HG03432 (cell line): ENCODE measurements at regions not wholly inside any gene's neighbourhood (a gene's known extent, or its start where the extent isn't known, plus 50 kb on each side); places are given as distances from the start of the nearest gene placed in this dataset.

Experiments used
- ATAC-seq: cut with Tn5 transposase; IDR thresholded peaks from one replicate; pipeline ENCODE4 v1.9.1; 2021; ENCODE audit warnings: mild to moderate bottlenecking, moderate library complexity; ENCODE audit not compliant: unreplicated experiment

DNA sequence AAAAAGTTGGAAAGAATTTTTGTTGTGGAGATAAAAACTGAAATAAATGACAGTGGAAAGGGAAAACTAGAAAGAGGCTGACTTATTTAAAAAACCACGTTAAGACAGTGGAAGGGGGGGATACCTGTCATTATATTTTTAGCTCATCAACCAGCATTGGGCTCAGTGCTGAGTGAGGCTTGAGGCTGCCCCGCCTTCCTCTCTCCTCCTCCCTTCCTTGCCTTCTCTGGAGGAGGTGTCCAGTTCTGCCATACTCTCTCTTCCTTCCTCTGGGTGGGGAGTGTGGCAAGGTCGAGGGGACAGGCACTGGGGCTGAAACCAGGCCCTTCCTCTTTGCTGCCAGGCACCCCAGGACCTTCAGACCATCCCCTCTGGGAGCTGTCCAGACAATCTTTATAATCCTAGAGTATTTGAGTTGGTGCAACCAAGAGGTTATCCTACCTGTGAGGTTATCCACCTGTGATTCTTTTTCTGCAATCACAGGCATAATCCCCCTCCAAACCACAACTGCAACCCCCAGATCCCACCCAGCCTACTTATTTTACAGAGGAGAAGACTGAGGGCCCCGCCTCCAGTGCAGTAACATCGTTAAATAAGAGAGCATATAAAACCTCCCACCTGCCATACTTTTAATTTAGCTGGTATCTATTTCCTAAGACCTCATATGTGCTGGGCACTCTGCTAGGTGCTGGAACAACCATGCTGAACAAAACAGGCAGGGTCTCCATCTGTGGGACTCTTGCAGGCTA is 578.5 kb downstream of the BUD13 start:
- ATAC-seq = no peak

DNA sequence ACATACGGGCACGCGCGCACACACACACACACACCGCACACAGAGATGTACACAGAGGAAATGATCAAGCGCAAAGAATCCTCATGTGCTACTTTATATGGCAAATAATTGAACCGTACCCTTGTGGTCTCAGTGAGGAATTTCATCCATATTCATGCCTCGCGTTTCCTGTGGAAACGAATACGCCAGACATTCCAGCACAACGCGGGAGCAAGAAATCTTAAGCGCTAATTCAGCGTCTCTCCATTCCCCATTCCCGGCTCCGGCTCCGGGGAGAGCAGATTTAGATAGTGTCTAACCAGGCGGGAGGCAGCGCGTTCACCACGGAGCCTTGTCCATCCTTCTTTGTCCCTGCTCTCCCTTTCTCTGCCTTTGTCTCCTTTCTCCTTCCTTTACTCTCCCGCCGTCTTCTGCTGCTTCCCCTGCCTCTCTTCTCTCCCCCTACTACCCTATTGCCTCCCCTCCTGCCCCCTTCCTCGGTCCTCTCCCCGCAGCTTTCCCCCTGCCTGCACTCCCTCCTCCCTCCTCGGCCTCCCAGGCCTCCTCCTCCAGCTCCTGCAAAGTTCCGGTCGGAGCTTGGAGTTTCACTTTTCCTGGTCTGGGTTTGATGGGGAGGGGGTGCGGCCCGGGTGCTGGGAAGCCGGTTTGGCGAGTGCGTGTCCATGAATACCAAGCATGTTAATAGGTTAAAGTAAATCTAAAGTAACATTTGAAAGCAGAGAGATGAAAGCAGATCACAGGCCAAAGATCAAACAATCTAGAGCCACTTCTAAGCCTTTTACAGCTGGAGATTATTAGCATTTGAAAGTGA is 579.3 kb downstream of the BUD13 start:
- ATAC-seq = no peak

DNA sequence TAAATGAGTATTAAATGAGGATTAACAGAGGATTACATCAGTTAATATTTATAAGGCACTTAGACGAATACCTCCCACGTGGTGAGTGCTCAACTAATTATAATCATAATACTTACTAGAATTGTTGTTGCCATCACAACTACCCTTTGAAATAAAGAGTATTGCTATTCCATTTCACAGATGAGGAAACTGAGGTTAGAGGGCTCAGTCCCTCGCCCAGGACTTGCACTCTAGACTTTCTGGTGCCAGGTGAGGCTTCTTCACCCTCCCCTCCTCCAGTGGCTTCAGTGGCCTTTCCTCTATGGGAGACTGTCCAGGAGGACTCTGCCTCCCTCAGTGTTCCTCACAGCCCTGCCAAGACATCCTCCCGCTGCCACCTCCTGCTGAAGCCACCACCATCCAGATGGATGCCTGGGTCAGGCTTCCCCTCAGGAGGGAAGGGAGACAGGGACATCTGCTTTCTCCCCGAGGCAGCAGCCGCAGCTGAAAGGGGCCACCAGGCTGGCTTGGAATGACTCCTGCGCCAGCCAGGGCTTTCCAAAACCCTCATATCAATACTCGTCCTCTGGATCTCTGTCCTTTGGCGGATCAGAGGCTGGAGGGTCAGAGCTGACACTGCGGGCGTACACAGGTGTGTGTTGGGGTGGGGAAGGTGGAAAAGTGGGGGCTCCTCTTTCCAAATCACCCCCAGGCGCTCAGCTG is 580.1 kb downstream of the BUD13 start:
- no peak for ATAC-seq

DNA sequence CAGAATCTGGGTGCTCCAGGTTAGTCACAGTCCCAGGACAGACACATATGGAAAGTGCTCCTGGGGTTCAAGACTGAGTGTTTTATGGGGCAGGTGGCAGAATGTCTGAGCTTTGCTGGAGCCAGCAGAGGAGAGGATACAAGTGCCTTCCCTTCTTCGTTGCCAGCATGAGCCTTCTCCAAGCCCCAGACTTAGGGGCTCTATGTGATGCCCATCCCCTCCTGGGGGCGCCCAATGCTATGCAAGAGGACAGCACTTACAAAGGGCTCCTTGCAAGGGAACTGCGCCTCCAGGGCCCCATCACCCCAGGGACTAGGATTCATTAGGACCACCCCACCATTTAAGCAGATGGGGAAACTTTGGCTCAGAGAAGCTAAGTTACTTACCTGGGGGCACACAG is 581.9 kb downstream of the BUD13 start:
- ATAC-seq = no peak

DNA sequence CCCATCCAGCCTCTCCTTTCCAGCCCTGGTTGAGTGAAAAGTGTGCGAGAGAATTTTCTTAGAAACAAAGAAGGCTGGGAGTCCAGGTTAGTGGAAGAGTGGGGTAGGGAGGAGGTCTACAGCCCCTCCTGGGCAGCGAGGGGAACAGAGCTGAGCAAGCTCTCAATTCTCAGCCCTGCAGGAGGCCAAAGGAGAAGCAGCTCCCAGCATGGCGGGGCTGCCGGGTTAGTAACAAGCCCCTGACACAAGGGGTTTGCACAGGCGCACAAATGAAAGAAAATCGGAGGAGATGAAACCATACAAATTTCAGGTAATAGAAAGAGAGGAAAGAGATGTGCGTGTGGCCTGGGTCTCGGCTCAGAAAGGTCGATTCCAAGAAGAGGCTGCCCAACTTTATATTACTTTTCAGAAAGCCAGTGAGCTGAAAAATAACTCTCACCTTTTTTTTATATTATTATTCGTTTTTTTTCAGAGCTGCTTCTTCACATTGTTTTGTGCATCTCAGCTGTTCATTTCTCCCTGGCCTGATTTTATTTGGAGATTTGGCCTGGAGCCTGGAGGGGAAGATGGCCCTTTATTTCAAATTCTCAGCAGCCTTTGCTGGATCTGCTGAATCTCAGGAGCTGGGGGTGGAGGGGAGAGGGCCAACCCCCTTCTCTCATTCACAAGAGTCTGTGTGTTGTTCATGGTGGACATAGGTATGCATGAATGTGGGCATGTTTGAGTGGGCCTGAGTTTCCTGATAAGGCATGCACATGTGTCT is 583.2 kb downstream of the BUD13 start:
- no peak for ATAC-seq

DNA sequence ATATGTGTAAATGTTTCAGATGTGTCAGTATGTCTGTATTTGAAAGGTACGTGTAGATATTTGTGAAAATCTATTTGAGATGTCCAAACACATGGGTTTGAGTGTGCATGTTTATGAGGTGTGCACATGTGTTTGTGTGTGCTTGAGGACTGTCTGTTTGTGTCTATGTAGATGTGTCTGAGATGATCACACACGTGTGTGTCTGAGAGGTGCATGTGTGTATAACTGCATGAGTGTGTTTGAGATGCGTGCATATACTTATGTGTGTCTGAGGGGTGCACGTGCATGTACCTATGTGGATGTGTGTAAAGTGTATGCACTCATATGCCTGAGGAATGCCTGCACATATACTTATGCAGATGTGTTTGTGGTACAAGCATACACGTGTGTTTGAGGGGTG is 584.4 kb downstream of the BUD13 start:
- no peak for ATAC-seq

DNA sequence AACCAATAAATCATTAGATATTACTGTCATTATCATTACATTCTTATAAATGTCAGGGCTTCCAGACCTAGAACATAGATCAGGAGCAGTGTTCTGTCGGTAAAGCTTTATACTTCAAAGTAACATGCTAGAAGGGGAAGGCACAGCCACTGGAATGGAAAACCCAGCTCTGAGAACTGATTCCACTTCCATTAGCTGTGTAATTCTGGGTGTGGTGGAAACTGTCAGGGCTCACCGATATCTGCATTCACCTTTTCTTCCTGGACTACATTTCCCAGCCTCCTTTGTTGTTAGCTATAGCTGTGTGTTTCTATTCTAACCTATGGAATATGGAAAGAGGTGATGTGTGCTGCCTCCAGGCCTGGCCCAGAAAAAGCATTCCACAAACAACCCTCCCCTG is 585.8 kb downstream of the BUD13 start:
- no peak for ATAC-seq

DNA sequence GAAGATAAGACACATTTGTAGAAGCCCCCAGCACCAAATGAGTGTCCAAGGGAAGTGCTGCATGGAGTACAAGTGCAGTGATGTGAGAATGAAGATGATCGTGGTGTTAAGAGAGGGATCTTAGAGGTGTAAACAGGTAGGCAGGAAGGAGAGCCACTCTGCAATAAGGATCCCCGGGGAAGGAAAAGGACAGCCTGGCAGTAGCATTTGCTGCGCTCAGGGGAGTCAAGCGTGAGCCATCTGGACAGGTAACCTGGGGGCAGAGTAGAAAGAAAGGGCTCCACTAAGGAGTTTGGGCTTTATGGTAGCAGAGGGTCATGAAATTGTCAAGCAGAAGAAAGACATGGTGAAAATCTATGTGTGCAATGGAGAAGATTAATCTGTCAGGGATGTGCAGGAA is 587.2 kb downstream of the BUD13 start:
- ATAC-seq = no peak

DNA sequence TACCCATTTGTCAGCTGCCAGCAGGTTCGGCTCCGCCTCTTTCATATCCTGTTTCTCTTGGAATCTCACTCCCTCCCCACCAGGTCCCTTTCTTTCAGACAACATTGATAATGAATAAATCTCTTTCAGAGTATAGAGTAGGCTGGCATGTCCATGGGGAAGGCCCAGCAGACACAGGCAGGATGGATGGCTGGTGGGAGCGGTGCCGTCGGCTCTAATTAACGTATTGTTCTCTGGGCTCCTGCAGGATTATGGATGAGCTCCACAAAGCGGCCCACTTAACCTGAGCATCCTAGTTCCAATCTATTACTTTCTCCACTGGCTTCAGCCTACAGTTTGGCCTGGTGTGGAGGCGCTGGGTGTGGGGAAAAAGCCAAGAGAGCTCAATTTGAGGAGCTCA is 588.0 kb downstream of the BUD13 start:
- no peak for ATAC-seq

DNA sequence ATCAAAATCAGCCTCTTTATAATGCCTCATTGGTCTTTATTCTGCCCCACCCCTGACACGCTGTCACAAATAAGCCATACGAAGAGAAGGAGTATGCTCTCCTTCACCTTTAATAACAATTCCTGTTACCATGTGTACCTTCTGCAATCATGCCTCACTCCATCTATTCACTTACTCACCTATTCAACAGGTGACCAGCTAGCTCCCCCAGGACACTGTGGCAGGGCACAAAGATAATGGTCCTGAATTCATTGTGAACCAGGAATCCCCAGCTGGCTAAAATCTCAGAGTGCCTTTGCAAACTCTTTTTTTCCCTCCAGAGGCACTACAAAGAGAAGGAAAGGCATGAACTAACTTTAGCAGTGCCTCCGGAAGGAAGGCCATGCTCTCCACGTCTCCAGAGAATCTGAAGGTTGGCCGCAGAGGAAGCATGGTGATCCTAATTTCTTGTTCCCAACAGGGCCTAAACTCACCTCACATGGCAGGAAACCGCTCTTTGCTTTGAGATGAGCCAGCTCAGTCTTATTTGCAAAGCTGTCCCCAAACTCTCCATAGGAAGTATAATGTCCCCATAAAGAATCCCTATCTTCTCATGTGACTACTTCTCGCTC is 590.3 kb downstream of the BUD13 start:
- ATAC-seq = no peak

DNA sequence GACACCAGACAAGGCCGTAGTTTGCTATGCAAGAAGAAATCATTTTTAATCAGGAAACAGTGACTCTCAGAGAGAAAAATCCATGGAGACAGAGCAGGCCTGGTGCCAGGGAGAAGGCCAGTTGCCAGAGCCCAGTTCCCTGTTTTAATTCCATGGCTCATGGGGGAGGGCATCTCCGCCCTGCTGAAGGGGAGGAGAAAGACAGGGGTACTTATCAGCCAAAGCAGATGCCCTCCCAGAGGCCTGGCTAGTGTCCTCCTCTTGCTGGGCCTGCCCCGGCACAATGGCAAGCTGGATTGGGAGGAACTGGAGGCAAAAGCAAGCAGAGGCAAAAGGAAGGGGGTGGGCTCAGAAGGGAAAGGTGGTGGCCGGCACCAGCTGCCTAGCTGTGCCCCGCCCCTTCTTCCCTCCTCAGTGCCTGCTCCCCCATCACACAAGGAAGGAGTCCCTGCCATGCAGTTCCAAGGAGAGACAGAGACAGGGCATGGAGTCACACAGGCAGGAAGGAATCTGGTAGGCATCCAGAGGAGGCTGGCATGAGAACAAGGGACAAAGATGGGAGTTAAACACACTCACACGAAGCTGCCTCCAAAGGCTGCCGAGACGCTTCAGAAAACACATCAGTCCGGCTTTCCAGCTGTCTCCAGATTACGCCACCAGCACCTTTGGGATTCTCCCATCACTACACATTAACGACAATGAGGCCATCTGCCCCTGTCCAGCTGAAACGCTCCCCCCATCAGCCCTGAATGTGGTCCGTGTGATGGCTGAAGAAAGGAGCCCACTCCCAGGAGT is 591.8 kb downstream of the BUD13 start:
- ATAC-seq = no peak

DNA sequence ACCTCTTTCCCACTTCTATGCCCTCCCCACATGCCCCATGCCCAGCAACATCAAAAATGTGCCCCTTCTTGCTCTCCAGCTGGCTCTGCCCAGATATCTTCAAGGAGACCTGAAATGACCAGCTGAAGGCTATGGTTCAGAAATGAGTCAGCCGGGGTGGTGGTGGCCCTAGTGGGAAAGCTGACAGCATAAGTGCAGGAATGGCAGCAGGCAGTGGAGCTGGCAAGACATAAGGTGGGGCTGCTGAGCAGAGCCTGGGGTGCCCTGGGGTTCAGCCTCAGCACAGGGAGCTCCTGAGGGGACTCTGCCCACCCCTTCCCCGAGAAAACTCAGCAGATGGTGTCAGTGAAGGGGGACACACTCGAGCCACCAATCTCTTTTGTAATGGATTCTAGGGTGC is 593.4 kb downstream of the BUD13 start:
- ATAC-seq = no peak

DNA sequence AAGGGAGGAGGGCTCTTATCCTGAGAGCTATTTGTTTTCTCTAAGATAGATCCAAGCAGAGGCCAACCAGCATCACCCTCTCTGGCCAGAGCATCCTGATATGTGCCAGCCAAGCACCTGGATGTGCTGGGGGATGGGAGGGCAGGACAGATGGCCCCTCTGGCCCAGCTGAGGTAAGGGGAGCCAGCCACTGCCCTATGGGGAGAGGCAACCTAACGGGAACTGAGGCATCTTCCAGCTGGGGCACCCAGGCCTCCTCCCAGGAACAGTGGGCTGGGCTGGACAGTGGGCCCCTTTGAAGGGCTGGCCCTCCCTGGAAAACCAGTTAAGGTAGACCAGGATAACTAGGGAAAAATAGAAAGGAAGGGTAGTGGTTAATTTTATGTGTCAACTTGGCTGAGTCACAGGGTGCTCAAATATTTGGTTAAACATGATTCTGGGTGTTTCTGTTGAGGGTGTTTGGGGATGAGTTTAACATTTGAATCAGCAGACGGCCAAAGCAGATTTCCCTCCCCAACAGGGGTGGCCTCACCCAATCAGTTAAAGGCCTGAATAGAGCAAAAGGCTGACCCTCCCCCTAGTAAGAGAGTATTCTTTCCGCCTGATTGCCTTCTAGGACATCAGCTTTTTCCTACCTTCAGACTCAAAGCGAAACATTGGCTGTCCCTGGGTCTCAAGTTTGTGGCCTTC is 595.1 kb downstream of the BUD13 start:
- no peak for ATAC-seq

DNA sequence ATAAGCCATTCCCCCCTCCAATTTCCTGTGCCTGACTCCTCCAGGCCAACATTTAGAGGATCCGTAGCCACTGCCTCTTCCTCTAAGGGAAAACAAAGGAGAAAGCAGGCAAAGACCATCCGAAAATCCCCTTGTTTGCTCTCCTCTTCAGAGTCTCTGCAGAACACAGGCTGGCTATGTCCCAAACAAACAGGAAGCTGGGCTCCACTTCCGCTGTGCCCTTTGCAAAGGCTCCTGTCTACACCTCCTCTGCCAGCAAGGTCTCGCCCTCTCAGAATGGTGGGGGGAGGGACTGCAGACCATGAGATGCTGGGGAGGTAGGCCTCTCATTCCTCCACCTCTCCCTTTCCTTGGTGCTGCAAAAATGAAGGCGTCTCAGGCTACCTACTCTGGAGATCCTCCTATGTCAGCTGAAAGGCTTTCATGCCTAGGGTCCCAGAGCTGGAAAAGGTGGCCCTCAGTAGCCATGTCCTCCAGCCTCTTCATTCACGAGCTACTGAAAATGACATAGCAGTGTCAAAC is 596.2 kb downstream of the BUD13 start:
- ATAC-seq = no peak

DNA sequence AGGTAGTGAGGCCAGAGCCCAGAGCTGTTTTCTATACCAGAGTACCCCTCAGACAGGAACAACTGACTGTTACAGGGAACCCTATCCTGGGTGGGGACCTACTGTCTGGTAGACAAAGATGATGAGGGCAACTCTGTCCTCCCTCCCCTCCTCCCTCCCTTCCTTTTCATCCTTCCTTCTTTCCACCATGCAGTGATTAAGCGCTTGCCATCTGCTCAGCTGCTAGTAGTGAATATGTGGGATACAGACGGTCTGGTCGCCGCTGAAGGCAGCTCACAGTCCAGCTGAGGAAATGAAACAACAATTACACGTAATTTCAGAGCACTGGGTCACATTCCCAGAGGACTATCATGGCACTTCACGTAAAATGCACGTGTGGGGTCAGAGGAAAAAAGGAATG is 597.1 kb downstream of the BUD13 start:
- ATAC-seq = no peak

DNA sequence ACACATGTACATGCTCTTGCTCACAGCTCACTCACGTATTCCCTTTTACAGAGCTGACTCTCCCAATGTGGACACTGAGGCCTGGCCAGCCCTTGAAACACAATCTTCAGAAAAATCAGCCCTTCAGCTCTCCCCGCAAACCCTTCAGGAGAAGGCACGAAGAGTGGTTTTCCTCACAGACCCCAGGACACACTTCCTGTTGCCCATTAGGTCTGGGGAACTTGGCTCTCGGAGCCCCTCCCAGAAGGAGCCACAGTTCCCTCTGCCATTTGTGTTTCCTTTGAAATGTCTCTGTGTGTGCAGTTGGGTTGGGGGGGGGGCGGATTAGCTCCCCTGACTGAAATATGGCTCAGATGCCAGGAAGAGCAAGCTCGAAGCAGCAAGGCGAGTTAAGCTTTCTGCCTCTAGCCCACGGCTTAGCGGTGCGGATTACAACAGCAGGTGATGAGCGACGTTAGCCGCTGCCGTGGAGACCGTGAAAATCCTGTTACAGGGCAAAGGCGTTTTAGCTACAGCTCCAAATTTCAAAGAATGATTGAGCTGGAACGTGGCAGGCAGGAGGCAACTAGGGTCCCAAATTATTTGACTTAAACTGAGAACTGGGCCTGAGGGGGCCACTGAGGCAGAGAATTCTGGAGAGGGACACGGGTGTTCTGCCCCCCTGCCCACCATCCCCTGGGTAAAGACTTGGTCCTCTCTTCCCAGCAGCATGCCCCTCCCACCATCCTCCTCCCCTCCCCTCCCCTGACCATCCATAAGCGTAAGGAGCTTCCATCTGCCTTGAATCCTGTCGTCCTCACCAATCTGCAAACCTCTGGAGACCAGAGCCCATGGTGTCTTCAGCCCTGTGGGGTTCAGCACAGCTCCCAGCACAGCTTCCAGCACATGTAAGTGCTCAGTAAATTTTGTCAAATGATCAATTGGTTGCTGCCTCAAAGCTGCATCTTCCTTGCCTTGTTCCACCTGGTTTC is 598.6 kb downstream of the BUD13 start:
- no peak for ATAC-seq

DNA sequence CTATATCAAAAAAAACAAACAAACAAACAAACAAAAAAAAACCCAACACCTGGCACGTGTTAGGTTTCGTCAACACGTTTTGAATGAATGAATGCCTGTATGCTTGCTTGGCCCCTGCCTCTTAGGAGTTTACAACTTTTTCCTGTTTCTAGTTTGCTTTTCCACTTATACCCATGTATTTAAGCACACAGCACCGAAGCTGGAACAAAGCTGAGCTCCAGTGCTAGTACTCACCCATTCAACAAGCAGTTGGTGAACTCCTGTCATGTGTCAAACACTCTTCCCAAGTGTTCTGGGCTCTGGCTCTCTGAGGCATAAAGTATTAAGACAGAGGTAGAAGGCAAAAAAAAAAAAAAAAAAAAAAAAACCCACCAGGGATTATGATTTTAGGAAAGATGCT is 599.3 kb downstream of the BUD13 start:
- no peak for ATAC-seq

DNA sequence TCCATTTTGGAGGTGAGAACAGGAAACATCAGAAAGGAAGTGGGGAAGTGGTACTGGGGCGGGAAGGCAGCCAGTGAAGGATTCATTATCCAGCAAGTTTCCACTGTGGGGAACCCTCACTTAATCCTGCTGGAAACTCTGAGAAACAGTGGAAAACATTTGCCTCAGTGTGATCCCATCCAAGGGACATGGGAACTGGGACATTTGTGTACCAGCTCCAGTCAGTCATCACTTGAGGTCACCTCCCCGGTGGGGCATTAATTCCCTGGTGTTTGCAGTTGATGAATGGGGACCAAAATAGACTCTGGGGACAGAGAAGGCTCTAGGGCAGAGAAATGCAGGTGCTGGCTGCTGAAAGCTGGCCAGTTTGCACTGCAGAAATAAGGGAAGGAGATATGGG is 599.9 kb downstream of the BUD13 start:
- ATAC-seq = no peak
